ENCODE measurements at regions not wholly inside any gene's neighbourhood (a gene's known extent, or its start where the extent isn't known, plus 50 kb on each side); places are given as distances from the start of the nearest gene placed in this dataset.
"Not testable (repeated sequence)": the region's sequence is repeated elsewhere in the genome, so short reads cannot be mapped to it uniquely, and the experiment has no call there.

- Histone ChIP-seq H4K20me1 (ENCODE audit: insufficient read depth, low read length) (no peaks in the 10 kb centered on the region), H3K27ac (ENCODE audit: low read depth, low read length) (no peak overlapping the region), H3K9me3 (ENCODE audit: insufficient read depth, low read depth, low read length) (no peaks in the 10 kb centered on the region), H3K27me3 (ENCODE audit: insufficient read depth, low read length) (no peaks in the 10 kb centered on the region), H3K79me2 (ENCODE audit: insufficient read depth, low read length) (no peaks in the 10 kb centered on the region), H3K36me3 (ENCODE audit: insufficient read depth, low read length) (no peaks in the 10 kb centered on the region), H2AFZ (ENCODE audit: low read depth, low read length) (no peak overlapping the region), H3K9ac (ENCODE audit: low read length) (no peak overlapping the region), H3K4me2 (ENCODE audit: low read length) (no peak overlapping the region), H3K4me1 (ENCODE audit: insufficient read depth, low read length) (no peaks in the 10 kb centered on the region), H3K4me3 (ENCODE audit: insufficient read depth, low read depth, low read length) (no peak overlapping the region)
- H3K36me3 Mint-ChIP-seq (ENCODE audit: low read depth, unreplicated experiment): no peaks in the 10 kb centered on the region
- H3K4me1 Mint-ChIP-seq (ENCODE audit: low read depth, unreplicated experiment): no peaks in the 10 kb centered on the region
- H3K4me3 Mint-ChIP-seq (ENCODE audit: unreplicated experiment): no peak overlapping the region
- H3K27me3 Mint-ChIP-seq (ENCODE audit: low read depth, unreplicated experiment): no peaks in the 10 kb centered on the region
- DNase-seq (ENCODE audit: low read depth) (no peak), FAIRE-seq (no peak)
- H3K27ac Mint-ChIP-seq (ENCODE audit: unreplicated experiment): no peak overlapping the region
- no peaks in the 10 kb centered on the region for H3K9me3 Mint-ChIP-seq (ENCODE audit: unreplicated experiment)
- TF ChIP-seq CTCF (IDR thresholded peaks at IDR 0.05; ENCODE audit: insufficient read depth, low read depth, low read length): no peak
- TF ChIP-seq EZH2 (IDR thresholded peaks at IDR 0.05; ENCODE audit: insufficient read depth, low read length): no peak
Observed at GRCh38 chr21:20486303-20486702, 511.9 kb upstream of the NCAM2 start.

GRCh38 chr21:20502915-20503314, 495.3 kb upstream of the NCAM2 start:
- not testable (repeated sequence) for H3K79me2 ChIP-seq (ENCODE audit: insufficient read depth, low read length); H3K9me3 ChIP-seq (ENCODE audit: insufficient read depth, low read depth, low read length); H3K27ac ChIP-seq (ENCODE audit: low read depth, low read length); H3K4me2 ChIP-seq (ENCODE audit: low read length); H3K36me3 Mint-ChIP-seq (ENCODE audit: low read depth, unreplicated experiment); H3K4me3 ChIP-seq (ENCODE audit: insufficient read depth, low read depth, low read length); H3K4me1 ChIP-seq (ENCODE audit: insufficient read depth, low read length); FAIRE-seq; H3K27me3 ChIP-seq (ENCODE audit: insufficient read depth, low read length); H3K4me1 Mint-ChIP-seq (ENCODE audit: low read depth, unreplicated experiment); H3K9ac ChIP-seq (ENCODE audit: low read length); H3K27ac Mint-ChIP-seq (ENCODE audit: unreplicated experiment); H4K20me1 ChIP-seq (ENCODE audit: insufficient read depth, low read length); H3K36me3 ChIP-seq (ENCODE audit: insufficient read depth, low read length); H3K4me3 Mint-ChIP-seq (ENCODE audit: unreplicated experiment); H3K27me3 Mint-ChIP-seq (ENCODE audit: low read depth, unreplicated experiment); H2AFZ ChIP-seq (ENCODE audit: low read depth, low read length); DNase-seq (ENCODE audit: low read depth)
- peaks cover 20% of the 10 kb centered on the region for H3K9me3 Mint-ChIP-seq (ENCODE audit: unreplicated experiment)

- H3K4me1 ChIP-seq (ENCODE audit: insufficient read depth, low read length): no peaks in the 10 kb centered on the region
- H3K4me3 ChIP-seq (ENCODE audit: insufficient read depth, low read depth, low read length): no peak overlapping the region
- H3K9ac ChIP-seq (ENCODE audit: low read length): no peak overlapping the region
- Mint-ChIP-seq H3K4me1 (ENCODE audit: low read depth, unreplicated experiment) (no peaks in the 10 kb centered on the region), H3K9me3 (ENCODE audit: unreplicated experiment) (peaks cover 17% of the 10 kb centered on the region), H3K36me3 (ENCODE audit: low read depth, unreplicated experiment) (no peaks in the 10 kb centered on the region), H3K27ac (ENCODE audit: unreplicated experiment) (no peak overlapping the region), H3K27me3 (ENCODE audit: low read depth, unreplicated experiment) (no peaks in the 10 kb centered on the region), H3K4me3 (ENCODE audit: unreplicated experiment) (no peak overlapping the region)
- DNase-seq (ENCODE audit: low read depth) (no peak), FAIRE-seq (no peak)
- H3K27ac ChIP-seq (ENCODE audit: low read depth, low read length): no peak overlapping the region
- no peaks in the 10 kb centered on the region for H4K20me1 ChIP-seq (ENCODE audit: insufficient read depth, low read length)
- H3K4me2 ChIP-seq (ENCODE audit: low read length): no peak overlapping the region
- no peak for TF ChIP-seq EZH2 (IDR thresholded peaks at IDR 0.05; ENCODE audit: insufficient read depth, low read length)
- TF ChIP-seq CTCF (IDR thresholded peaks at IDR 0.05; ENCODE audit: insufficient read depth, low read depth, low read length): no peak
- no peaks in the 10 kb centered on the region for H3K79me2 ChIP-seq (ENCODE audit: insufficient read depth, low read length)
- no peaks in the 10 kb centered on the region for H3K27me3 ChIP-seq (ENCODE audit: insufficient read depth, low read length)
- no peaks in the 10 kb centered on the region for H3K36me3 ChIP-seq (ENCODE audit: insufficient read depth, low read length)
- peaks cover 14% of the 10 kb centered on the region for H3K9me3 ChIP-seq (ENCODE audit: insufficient read depth, low read depth, low read length)
- H2AFZ ChIP-seq (ENCODE audit: low read depth, low read length): no peak overlapping the region
Observed at GRCh38 chr21:20507783-20508182, 490.4 kb upstream of the NCAM2 start.

All from astrocyte (in vitro differentiated cells and primary cell).